Lower leg skin (tissue), 3 donors: ENCODE measurements at regions not wholly inside any gene's neighbourhood (a gene's known extent, or its start where the extent isn't known, plus 50 kb on each side); places are given as distances from the start of the nearest gene placed in this dataset.

Experiments
- CTCF ChIP-seq, 3 donors: fragments of 450-650 bp; IDR thresholded peaks; one replicate each; pipeline ENCODE4 v1.5.1; 2016; ENCODE audit warnings: antibody characterized with exemption in 3 of 3, mild to moderate bottlenecking in 3 of 3, moderate library complexity in 2 of 3
- POLR2A ChIP-seq, 2 donors: fragments of 450-650 bp; IDR thresholded peaks; one replicate each; pipeline ENCODE4 v1.6.1; 2016 to 2017; ENCODE audit warnings: antibody characterized with exemption in 2 of 2, mild to moderate bottlenecking in 1 of 2, moderate library complexity in 1 of 2

- TF ChIP-seq POLR2A (IDR thresholded peaks at IDR 0.05) (no peak), CTCF (IDR thresholded peaks at IDR 0.05) (no peak)
These were observed 50.0 kb upstream of the USP6NL start for GRCh38 chr10:11661441-11661840.
